ENCODE measurements at regions not wholly inside any gene's neighbourhood (a gene's known extent, or its start where the extent isn't known, plus 50 kb on each side); places are given as distances from the start of the nearest gene placed in this dataset.
"Not testable (repeated sequence)": the region's sequence is repeated elsewhere in the genome, so short reads cannot be mapped to it uniquely, and the experiment has no call there.

DNA sequence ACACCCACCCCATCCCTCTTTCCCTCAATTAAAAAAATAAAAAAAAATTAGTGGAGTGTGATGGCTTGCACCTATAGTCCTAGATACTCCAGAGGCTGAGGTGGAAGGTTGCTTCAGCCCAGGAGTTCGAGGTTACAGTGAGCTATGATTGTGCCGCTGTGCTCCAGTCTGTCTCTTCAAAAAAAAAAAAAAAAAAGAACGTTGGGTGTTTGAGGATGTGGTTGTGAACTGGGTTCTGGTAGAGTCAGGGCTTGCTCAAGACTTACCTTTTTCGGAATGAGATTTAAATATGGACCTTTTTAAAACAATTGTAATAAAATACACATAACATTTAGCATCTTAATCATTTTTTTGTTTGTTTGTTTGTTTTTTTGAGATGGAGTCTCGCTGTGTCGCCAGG lies 211.9 kb downstream of the OR2B2 start:
- no peaks in the 10 kb centered on the region for H3K27me3 ChIP-seq (replicated peaks; ENCODE audit: insufficient read depth)

DNA sequence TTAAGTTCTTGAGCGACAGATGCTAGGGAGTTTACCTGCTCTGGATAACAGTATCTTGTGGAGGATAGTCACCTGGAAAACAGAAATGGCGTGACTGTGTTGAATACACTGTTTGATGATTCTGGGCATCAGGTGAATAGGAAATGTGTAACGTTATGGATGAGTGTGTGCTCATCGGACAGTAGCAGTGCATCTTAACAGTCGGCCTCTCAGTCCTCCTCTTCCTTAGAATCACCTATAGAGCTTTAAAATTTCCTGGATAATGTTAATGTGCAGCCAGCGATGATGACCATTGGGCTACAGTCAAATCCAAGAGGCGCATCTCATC lies 217.7 kb downstream of the OR2B2 start:
- Histone ChIP-seq H3K27me3 (replicated peaks; ENCODE audit: insufficient read depth) (no peaks in the 10 kb centered on the region), H3K27ac (no peak overlapping the region), H3K4me3 (no peak overlapping the region), H3K9me3 (no peaks in the 10 kb centered on the region), H3K4me1 (ENCODE audit: control insufficient read depth in 1 of 2, low read depth in 2 of 2) (peaks cover 0 to 7% of the 10 kb centered on the region in 2 donors), H3K36me3 (no peaks in the 10 kb centered on the region)
- TF ChIP-seq, protein P1, sequence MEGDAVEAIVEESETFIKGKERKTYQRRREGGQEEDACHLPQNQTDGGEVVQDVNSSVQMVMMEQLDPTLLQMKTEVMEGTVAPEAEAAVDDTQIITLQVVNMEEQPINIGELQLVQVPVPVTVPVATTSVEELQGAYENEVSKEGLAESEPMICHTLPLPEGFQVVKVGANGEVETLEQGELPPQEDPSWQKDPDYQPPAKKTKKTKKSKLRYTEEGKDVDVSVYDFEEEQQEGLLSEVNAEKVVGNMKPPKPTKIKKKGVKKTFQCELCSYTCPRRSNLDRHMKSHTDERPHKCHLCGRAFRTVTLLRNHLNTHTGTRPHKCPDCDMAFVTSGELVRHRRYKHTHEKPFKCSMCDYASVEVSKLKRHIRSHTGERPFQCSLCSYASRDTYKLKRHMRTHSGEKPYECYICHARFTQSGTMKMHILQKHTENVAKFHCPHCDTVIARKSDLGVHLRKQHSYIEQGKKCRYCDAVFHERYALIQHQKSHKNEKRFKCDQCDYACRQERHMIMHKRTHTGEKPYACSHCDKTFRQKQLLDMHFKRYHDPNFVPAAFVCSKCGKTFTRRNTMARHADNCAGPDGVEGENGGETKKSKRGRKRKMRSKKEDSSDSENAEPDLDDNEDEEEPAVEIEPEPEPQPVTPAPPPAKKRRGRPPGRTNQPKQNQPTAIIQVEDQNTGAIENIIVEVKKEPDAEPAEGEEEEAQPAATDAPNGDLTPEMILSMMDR (IDR thresholded peaks at IDR 0.05) = no peak
- no peak for DNase-seq (ENCODE audit: low spot score)
- no peak for ATAC-seq (ENCODE audit: insufficient number of reproducible peaks, low FRiP score, low read depth)

More for the DNA sequence above, 211.9 kb downstream of the OR2B2 start:
- Histone ChIP-seq H3K9me3 (no peaks in the 10 kb centered on the region), H3K36me3 (no peaks in the 10 kb centered on the region), H3K4me3 (no peak overlapping the region), H3K4me1 (ENCODE audit: control insufficient read depth in 1 of 2, low read depth in 2 of 2) (no peaks in the 10 kb centered on the region), H3K27ac (no peak overlapping the region)
- ATAC-seq (ENCODE audit: insufficient number of reproducible peaks, low FRiP score, low read depth) (no peak), DNase-seq (ENCODE audit: low spot score) (no peak)
- TF ChIP-seq, protein P1 (IDR thresholded peaks at IDR 0.05) = no peak

DNA sequence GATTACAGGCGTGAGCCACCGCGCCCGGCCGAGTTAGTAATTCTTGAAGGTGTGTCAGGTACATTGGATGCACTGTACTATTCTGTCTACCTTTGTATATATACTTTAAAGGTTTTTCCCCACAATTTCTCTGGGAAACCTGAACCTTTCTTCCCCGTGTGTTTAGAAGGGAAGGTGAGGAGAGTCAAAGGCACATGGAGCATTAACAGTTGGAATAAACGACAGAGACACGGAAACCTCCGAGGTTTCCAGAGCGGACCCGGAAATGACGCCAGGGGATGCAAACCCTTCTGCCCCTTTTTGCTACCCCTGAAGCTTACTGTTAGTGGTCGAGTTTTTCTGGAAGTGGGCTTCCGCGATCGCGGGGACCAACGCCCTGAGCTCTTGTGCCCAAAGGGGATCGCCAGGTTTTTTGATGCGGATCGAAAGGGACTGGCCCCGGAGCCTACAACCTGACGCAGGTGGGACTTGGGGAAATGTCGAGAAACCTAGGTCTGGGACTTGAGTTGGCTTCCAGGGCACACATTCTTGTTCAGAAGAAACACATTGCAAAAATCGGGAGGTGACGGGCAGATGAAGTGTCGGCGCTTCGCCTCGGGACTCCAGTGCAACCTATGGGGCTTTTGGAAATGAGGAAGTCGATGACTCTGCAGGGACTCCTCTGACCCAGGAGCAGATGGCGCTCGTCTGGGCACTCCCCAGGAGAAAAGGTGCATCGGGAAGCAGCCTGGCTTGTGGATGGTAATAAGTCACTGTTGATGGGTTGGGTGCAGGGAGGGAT lies 218.2 kb downstream of the OR2B2 start:
- Histone ChIP-seq H3K36me3 (no peaks in the 10 kb centered on the region), H3K27me3 (replicated peaks; ENCODE audit: insufficient read depth) (no peaks in the 10 kb centered on the region), H3K4me3 (peak overlapping the region; percentile 67), H3K27ac (no peak overlapping the region), H3K9me3 (no peaks in the 10 kb centered on the region), H3K4me1 (ENCODE audit: control insufficient read depth in 1 of 2, low read depth in 2 of 2) (peaks cover 0 to 7% of the 10 kb centered on the region in 2 donors)
- DNase-seq (ENCODE audit: low spot score) = no peak
- ATAC-seq (ENCODE audit: insufficient number of reproducible peaks, low FRiP score, low read depth) = no peak
- TF ChIP-seq, protein P1 (IDR thresholded peaks at IDR 0.05) = no peak

DNA sequence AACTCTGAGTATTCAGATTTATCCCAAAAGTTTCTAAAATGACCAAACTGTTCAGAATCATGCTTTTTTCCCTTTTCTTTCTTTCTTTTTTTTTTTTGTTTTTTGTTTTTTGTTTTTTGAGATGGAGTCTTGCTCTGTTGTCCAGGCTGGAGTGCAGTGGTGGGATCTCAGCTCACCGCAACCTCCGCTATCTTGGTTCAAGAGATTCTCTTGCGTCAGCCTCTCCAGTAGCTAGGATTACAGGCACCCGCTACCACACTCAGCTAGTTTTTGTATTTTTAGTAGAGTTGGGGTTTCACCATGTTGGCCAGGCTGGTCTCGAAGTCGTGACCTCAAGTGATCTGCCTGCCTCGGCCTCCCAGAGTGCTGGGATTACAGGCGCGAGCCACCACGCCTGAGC lies 219.2 kb upstream of the ZNF184 start:
- not testable (repeated sequence) for H3K9me3 ChIP-seq; H3K27ac ChIP-seq; H3K36me3 ChIP-seq; ATAC-seq (ENCODE audit: insufficient number of reproducible peaks, low FRiP score, low read depth); H3K27me3 ChIP-seq (replicated peaks; ENCODE audit: insufficient read depth); H3K4me3 ChIP-seq; DNase-seq (ENCODE audit: low spot score)
- H3K4me1 ChIP-seq (ENCODE audit: control insufficient read depth in 1 of 2, low read depth in 2 of 2) = peaks cover 0 to 11% of the 10 kb centered on the region in 2 donors

DNA sequence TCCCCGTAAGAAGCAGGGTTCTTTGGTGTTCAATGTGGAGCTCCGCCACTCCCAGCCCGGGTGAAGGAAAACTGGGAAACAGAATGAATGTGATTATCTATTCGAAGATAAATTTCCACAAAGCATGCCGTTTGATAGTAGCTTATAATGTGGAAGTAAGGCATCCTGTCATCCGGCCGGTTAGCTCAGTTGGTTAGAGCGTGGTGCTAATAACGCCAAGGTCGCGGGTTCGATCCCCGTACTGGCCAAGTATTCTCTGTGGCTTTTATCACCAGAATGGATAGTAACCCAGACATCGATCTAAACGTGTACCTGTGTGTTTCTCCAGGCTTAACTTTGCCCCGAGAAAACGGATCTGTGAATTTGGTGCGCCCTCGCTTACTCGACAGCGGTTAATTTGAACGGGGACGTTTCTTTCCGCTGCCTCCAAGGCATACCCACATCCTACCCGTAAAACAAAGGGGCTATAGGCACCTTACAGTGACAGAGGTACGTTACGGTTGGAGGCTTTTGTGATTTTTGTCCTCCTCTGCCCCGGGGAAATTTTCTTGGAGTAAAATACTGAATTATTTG lies 215.2 kb upstream of the ZNF184 start:
- no peak for ATAC-seq (ENCODE audit: insufficient number of reproducible peaks, low FRiP score, low read depth)
- no peaks in the 10 kb centered on the region for H3K9me3 ChIP-seq
- H3K27ac ChIP-seq = no peak overlapping the region
- TF ChIP-seq, protein P1 (IDR thresholded peaks at IDR 0.05) = no peak
- H3K36me3 ChIP-seq = no peaks in the 10 kb centered on the region
- H3K4me1 ChIP-seq (ENCODE audit: control insufficient read depth in 1 of 2, low read depth in 2 of 2) = peaks cover 0 to 6% of the 10 kb centered on the region in 2 donors
- no peaks in the 10 kb centered on the region for H3K27me3 ChIP-seq (replicated peaks; ENCODE audit: insufficient read depth)
- peak; percentile 12 for DNase-seq (ENCODE audit: low spot score)
- peak overlapping the region; percentile 69 for H3K4me3 ChIP-seq
